Esophagus squamous epithelium (tissue), 4 donors: ENCODE measurements at regions not wholly inside any gene's neighbourhood (a gene's known extent, or its start where the extent isn't known, plus 50 kb on each side); places are given as distances from the start of the nearest gene placed in this dataset.

Experiments used
- POLR2A ChIP-seq, 4 donors: fragments of 450-650 bp; IDR thresholded peaks; one replicate each; pipeline ENCODE4 v1.6.1; 2017; ENCODE audit warnings: antibody characterized with exemption in 4 of 4, mild to moderate bottlenecking in 4 of 4, moderate library complexity in 3 of 4
- TF ChIP-seq, protein P1 (sequence below), 6 experiments: fragments of 450-650 bp in 4 of 6; fragments of 200-600 bp in 2 of 6; sonication (generic) in 2 of 6; IDR thresholded peaks; one replicate each; pipeline ENCODE4 v1.5.1; 2016 to 2019; ENCODE audit warnings: antibody characterized with exemption in 6 of 6, mild to moderate bottlenecking in 4 of 6, moderate library complexity in 4 of 6

DNA sequence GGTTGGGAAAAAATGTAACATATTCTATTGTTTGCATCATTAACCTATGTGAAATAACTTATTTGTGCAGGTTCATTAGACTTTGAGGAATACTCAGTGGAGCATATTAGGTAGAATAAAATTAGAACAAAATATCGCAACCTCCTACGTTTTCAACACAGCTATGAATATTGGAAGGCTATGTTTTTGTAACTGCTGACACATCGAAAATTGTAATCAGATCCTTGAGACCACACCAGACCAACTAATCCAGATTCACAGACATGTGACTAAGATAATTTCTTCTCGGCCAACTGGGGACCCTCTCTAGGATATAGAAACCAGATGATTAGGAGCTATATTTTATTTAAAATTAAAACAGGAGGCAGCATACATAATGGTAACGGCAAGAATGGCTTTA is 77.5 kb upstream of the VWC2 start:
- TF ChIP-seq, protein P1, sequence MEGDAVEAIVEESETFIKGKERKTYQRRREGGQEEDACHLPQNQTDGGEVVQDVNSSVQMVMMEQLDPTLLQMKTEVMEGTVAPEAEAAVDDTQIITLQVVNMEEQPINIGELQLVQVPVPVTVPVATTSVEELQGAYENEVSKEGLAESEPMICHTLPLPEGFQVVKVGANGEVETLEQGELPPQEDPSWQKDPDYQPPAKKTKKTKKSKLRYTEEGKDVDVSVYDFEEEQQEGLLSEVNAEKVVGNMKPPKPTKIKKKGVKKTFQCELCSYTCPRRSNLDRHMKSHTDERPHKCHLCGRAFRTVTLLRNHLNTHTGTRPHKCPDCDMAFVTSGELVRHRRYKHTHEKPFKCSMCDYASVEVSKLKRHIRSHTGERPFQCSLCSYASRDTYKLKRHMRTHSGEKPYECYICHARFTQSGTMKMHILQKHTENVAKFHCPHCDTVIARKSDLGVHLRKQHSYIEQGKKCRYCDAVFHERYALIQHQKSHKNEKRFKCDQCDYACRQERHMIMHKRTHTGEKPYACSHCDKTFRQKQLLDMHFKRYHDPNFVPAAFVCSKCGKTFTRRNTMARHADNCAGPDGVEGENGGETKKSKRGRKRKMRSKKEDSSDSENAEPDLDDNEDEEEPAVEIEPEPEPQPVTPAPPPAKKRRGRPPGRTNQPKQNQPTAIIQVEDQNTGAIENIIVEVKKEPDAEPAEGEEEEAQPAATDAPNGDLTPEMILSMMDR (IDR thresholded peaks at IDR 0.05) = no peak
- TF ChIP-seq POLR2A (IDR thresholded peaks at IDR 0.05) = no peak
